ENCODE measurements at regions not wholly inside any gene's neighbourhood (a gene's known extent, or its start where the extent isn't known, plus 50 kb on each side); places are given as distances from the start of the nearest gene placed in this dataset.

- TF ChIP-seq POLR2AphosphoS5 (IDR thresholded peaks at IDR 0.05; ENCODE audit: low read length) (no peak), CHD2 (IDR thresholded peaks at IDR 0.05; ENCODE audit: borderline replicate concordance, low read depth, low read length) (no peak), BHLHE40 (IDR thresholded peaks at IDR 0.05; ENCODE audit: borderline replicate concordance in 1 of 2, low read depth in 2 of 2, low read length in 1 of 2) (no peak), MYC (IDR thresholded peaks at IDR 0.05; ENCODE audit: insufficient read depth, insufficient read length, insufficient replicate concordance, low read length, severe bottlenecking) (no peak), FOXK2 (IDR thresholded peaks at IDR 0.05) (no peak), KDM1A (IDR thresholded peaks at IDR 0.05; ENCODE audit: borderline replicate concordance) (no peak), EZH2 (IDR thresholded peaks at IDR 0.05; ENCODE audit: borderline replicate concordance, control insufficient read depth, low read depth, low read length) (no peak), RCOR1 (conservative IDR thresholded peaks at IDR 0.05; ENCODE audit: low read depth, low read length) (no peak), HCFC1 (IDR thresholded peaks at IDR 0.05; ENCODE audit: low read length) (no peak), MAX (IDR thresholded peaks at IDR 0.05; ENCODE audit: low read depth, low read length) (no peak), RAD51 (IDR thresholded peaks at IDR 0.05) (no peak), CEBPB (IDR thresholded peaks at IDR 0.05; ENCODE audit: borderline replicate concordance in 1 of 2, low read depth in 2 of 2, low read length in 2 of 2) (no peak), ZNF687 (IDR thresholded peaks at IDR 0.05) (no peak)
Measured at GRCh38 chr7:84811362-84811761, 375.5 kb downstream of the SEMA3D start.

Measured in GM12878 (cell line).